NCI-H1048 (cell line): ENCODE measurements at regions not wholly inside any gene's neighbourhood (a gene's known extent, or its start where the extent isn't known, plus 50 kb on each side); places are given as distances from the start of the nearest gene placed in this dataset.

Experiments
- DNase-seq: peaks from one replicate; lab custom pipeline; 2025; lab: John Stamatoyannopoulos, UW

- DNase-seq: no peak
Measured at GRCh38 chr1:72830606-72831390, 548.5 kb upstream of the NEGR1 start.

GRCh38 chr1:72827278-72827677 is 544.9 kb upstream of the NEGR1 start:
- no peak for DNase-seq

- no peak for DNase-seq
Measured at GRCh38 chr1:72804541-72804940, 522.2 kb upstream of the NEGR1 start.

- DNase-seq: no peak
Measured at GRCh38 chr1:72781038-72781437, 498.7 kb upstream of the NEGR1 start.

- no peak for DNase-seq
Measured at GRCh38 chr1:72780212-72780611, 497.9 kb upstream of the NEGR1 start.

GRCh38 chr1:72777918-72778317 is 495.6 kb upstream of the NEGR1 start:
- no peak for DNase-seq

GRCh38 chr1:72763481-72763880 is 481.1 kb upstream of the NEGR1 start:
- no peak for DNase-seq

GRCh38 chr1:72759486-72759885 is 477.1 kb upstream of the NEGR1 start:
- DNase-seq: no peak

- DNase-seq: no peak
Measured at GRCh38 chr1:72757843-72758242, 475.5 kb upstream of the NEGR1 start.

- no peak for DNase-seq
Measured at GRCh38 chr1:72745413-72745812, 463.1 kb upstream of the NEGR1 start.

GRCh38 chr1:72734415-72734814 is 452.1 kb upstream of the NEGR1 start:
- no peak for DNase-seq

- DNase-seq: no peak
Measured at GRCh38 chr1:72724951-72725861, 442.9 kb upstream of the NEGR1 start.

GRCh38 chr1:72705921-72706320 is 423.6 kb upstream of the NEGR1 start:
- DNase-seq: no peak

GRCh38 chr1:72704841-72705477 is 422.6 kb upstream of the NEGR1 start:
- no peak for DNase-seq

- no peak for DNase-seq
Measured at GRCh38 chr1:72697410-72697809, 415.1 kb upstream of the NEGR1 start.

- DNase-seq: no peak
Measured at GRCh38 chr1:72693899-72694298, 411.6 kb upstream of the NEGR1 start.

- DNase-seq: no peak
Measured at GRCh38 chr1:72693376-72693775, 411.0 kb upstream of the NEGR1 start.

GRCh38 chr1:72690871-72691270 is 408.5 kb upstream of the NEGR1 start:
- DNase-seq: no peak

- no peak for DNase-seq
Measured at GRCh38 chr1:72678683-72679082, 396.3 kb upstream of the NEGR1 start.

- no peak for DNase-seq
Measured at GRCh38 chr1:72670902-72671301, 388.6 kb upstream of the NEGR1 start.

GRCh38 chr1:72662918-72663317 is 380.6 kb upstream of the NEGR1 start:
- no peak for DNase-seq

GRCh38 chr1:72650843-72651435 is 368.6 kb upstream of the NEGR1 start:
- no peak for DNase-seq
